SU-DHL-6 (cell line): ENCODE measurements at regions not wholly inside any gene's neighbourhood (a gene's known extent, or its start where the extent isn't known, plus 50 kb on each side); places are given as distances from the start of the nearest gene placed in this dataset.

ENCODE experiments used
- H2AFZ ChIP-seq: fragments of 200-600 bp; sonication (generic); 2 replicates; pipeline ENCODE4 v1.6.1; 2014; ENCODE audit warnings: low read depth, mild to moderate bottlenecking, moderate library complexity, mixed read lengths, antibody characterized with exemption, low read length; ENCODE audit not compliant: severe bottlenecking
- H3F3A ChIP-seq: fragments of 200-600 bp; shearing (Covaris generic); 2 replicates; pipeline ENCODE4 v1.6.0; 2016; ENCODE audit warnings: antibody characterized with exemption, mild to moderate bottlenecking; ENCODE audit not compliant: insufficient read depth
- H3K27ac ChIP-seq: fragments of 200-600 bp; sonication (generic); 2 replicates; pipeline ENCODE4 v1.5.1; 2016; ENCODE audit warnings: low read depth, mild to moderate bottlenecking, low read length, moderate library complexity, mixed read lengths
- H3K27me3 ChIP-seq: fragments of 200-600 bp; sonication (generic), shearing (Covaris generic); 2 replicates; pipeline ENCODE4 v1.6.0; 2014; ENCODE audit warnings: mild to moderate bottlenecking, low read length
- H3K36me3 ChIP-seq: fragments of 200-600 bp; sonication (generic); 2 replicates; pipeline ENCODE4 v1.6.1; 2014; ENCODE audit warnings: mild to moderate bottlenecking, low read length, mixed read lengths
- H3K4me2 ChIP-seq: fragments of 300-600, 200-600 bp; shearing (Covaris generic), sonication (generic); 2 replicates; pipeline ENCODE4 v1.6.0; 2014; ENCODE audit warnings: low read length, low read depth, mild to moderate bottlenecking; ENCODE audit not compliant: poor library complexity, severe bottlenecking
- H3K4me3 ChIP-seq: fragments of 200-600 bp; sonication (generic); 2 replicates; pipeline ENCODE4 v1.5.1; 2014; ENCODE audit warnings: antibody characterized with exemption, low read length, mild to moderate bottlenecking, mixed read lengths; ENCODE audit not compliant: insufficient read depth, poor library complexity, severe bottlenecking
- H3K79me2 ChIP-seq: fragments of 200-600 bp; sonication (generic); 2 replicates; pipeline ENCODE4 v1.6.1; 2014; ENCODE audit warnings: mild to moderate bottlenecking, low read length, moderate library complexity; ENCODE audit not compliant: insufficient read depth
- H3K9ac ChIP-seq: fragments of 200-600 bp; sonication (generic); 2 replicates; pipeline ENCODE4 v1.7.0; 2014; ENCODE audit warnings: mild to moderate bottlenecking, low read length
- H3K9me2 ChIP-seq: fragments of 200-600 bp; sonication (generic); replicated peaks from 2 replicates; pipeline ENCODE4 v1.6.1; 2014; ENCODE audit warnings: low read length; ENCODE audit not compliant: insufficient read depth
- H3K9me3 ChIP-seq: fragments of 200-600 bp; sonication (generic); 2 replicates; pipeline ENCODE4 v1.6.1; 2014; ENCODE audit warnings: low read length, mixed read lengths; ENCODE audit not compliant: insufficient read depth
- H4K20me1 ChIP-seq: fragments of 200-600 bp; sonication (generic); 2 replicates; pipeline ENCODE4 v1.6.1; 2014; ENCODE audit warnings: low read depth, mild to moderate bottlenecking, antibody characterized with exemption, low read length, moderate library complexity, mixed read lengths
- CTCF ChIP-seq: fragments of 200-600 bp; sonication (generic); IDR thresholded peaks from one replicate; pipeline ENCODE4 v1.5.1; 2017; ENCODE audit warnings: antibody characterized with exemption, mild to moderate bottlenecking, low read length, moderate library complexity; ENCODE audit not compliant: insufficient read depth, poor library complexity, severe bottlenecking
- EZH2phosphoT487 ChIP-seq: fragments of 200-600 bp; sonication (generic), shearing (Covaris generic); conservative IDR thresholded peaks from 2 replicates; pipeline ENCODE4 v1.6.1; 2018; ENCODE audit warnings: mild to moderate bottlenecking, antibody characterized with exemption, low read length, moderate library complexity, mixed read lengths

GRCh38 chr5:120361941-120362340 is 102.2 kb upstream of the PRR16 start:
- Histone ChIP-seq H3F3A (no peaks in the 10 kb centered on the region), H3K36me3 (no peaks in the 10 kb centered on the region), H3K27ac (no peak overlapping the region), H3K79me2 (no peaks in the 10 kb centered on the region), H4K20me1 (no peaks in the 10 kb centered on the region), H3K4me3 (no peak overlapping the region), H2AFZ (no peak overlapping the region), H3K9ac (no peak overlapping the region), H3K9me2 (no peaks in the 10 kb centered on the region), H3K9me3 (no peaks in the 10 kb centered on the region), H3K27me3 (no peaks in the 10 kb centered on the region), H3K4me2 (no peak overlapping the region)
- TF ChIP-seq EZH2phosphoT487 (no peak), CTCF (no peak)

DNA sequence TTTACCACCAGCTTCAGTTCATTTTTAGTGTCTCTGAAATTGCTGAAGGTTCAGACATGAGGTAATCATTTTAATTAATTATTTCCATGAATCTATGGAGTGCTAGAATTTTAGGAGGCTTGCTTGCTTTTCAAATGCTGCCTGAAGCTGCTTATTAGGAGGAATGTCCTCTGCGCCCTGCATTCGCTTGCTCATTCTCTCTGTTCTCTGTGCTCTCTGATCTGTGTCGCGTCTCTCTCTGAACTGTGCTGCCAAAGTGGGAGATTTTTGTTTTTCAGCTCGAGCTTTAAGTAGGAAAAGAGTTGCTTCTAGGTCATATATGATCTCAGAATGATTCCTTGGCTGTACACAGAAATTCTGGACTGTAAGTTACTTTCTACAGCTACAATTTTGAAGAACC is 101.7 kb upstream of the PRR16 start:
- no peak overlapping the region for H3K4me2 ChIP-seq
- TF ChIP-seq CTCF (no peak), EZH2phosphoT487 (no peak)

DNA sequence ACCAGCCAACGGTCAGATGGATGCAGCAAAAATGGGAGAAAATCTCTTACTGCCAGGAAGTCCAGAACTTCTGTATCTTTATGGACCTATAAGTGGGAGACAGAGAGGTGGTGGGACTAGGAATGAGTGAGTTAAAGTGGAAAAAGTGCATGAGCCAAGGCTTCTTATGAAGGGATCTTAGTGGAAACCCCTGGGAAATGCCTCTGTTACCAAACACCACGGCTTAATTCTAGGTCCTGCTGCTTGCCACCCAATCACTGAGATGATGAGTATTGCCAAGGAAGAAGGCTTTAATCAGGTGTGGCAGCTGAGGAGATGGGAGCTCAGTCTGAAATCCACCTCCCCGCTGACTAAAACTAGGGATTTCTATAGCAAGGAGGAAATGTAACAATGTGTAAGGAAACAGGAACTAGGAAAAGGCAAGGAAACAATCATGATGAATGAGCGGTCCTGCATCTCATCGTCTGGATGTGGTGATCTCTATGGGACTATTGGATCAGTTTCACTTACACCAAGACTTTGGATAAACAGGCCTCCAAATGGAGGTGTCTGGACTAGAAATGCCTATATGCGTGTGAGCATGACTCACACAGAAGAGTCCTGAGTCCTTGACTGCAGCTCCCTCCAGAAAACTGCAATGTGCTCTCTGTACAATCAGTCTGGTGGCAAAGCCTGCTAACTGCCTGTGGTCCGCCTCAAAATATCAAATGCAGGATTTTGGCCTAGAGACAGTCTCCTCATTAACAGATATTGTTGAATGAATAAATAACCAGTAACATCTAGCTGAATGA is 98.2 kb upstream of the PRR16 start:
- no peak overlapping the region for H3K9ac ChIP-seq
- H3K27ac ChIP-seq = no peak overlapping the region
- H3F3A ChIP-seq = no peaks in the 10 kb centered on the region
- H2AFZ ChIP-seq = no peak overlapping the region
- H3K27me3 ChIP-seq = no peaks in the 10 kb centered on the region
- no peaks in the 10 kb centered on the region for H3K79me2 ChIP-seq
- no peak overlapping the region for H3K4me2 ChIP-seq
- TF ChIP-seq EZH2phosphoT487 = no peak
- TF ChIP-seq CTCF = no peak
- no peaks in the 10 kb centered on the region for H3K36me3 ChIP-seq
- no peak overlapping the region for H3K4me3 ChIP-seq
- H3K9me2 ChIP-seq = no peaks in the 10 kb centered on the region
- H4K20me1 ChIP-seq = no peaks in the 10 kb centered on the region
- H3K9me3 ChIP-seq = no peaks in the 10 kb centered on the region

More for the DNA sequence above, 101.7 kb upstream of the PRR16 start:
- Histone ChIP-seq H3K9ac (no peak overlapping the region), H3K4me3 (no peak overlapping the region), H3F3A (no peaks in the 10 kb centered on the region), H2AFZ (no peak overlapping the region), H3K9me2 (no peaks in the 10 kb centered on the region), H4K20me1 (no peaks in the 10 kb centered on the region), H3K27ac (no peak overlapping the region), H3K79me2 (no peaks in the 10 kb centered on the region), H3K27me3 (no peaks in the 10 kb centered on the region), H3K36me3 (no peaks in the 10 kb centered on the region), H3K9me3 (no peaks in the 10 kb centered on the region)
